Esophagus squamous epithelium (tissue), 5 donors: ENCODE measurements at regions not wholly inside any gene's neighbourhood (a gene's known extent, or its start where the extent isn't known, plus 50 kb on each side); places are given as distances from the start of the nearest gene placed in this dataset.

ENCODE experiments used
- DNase-seq: peaks from one replicate; lab custom pipeline; 2025; lab: John Stamatoyannopoulos, UW
- H3K27ac ChIP-seq, 4 donors: fragments of 200-600 bp; sonication (generic); one replicate each; pipeline ENCODE4 v1.5.1; 2016 to 2019; ENCODE audit warnings: mild to moderate bottlenecking in 1 of 4
- H3K27me3 ChIP-seq, 4 donors: fragments of 200-600 bp; sonication (generic); 1 replicate in 3 of 4; 2 replicates in 1 of 4; pipeline versions ENCODE4 v1.5.1 to v1.6.0; 2017 to 2021; ENCODE audit warnings: antibody characterized with exemption in 1 of 4
- H3K36me3 ChIP-seq, 3 donors: fragments of 200-600 bp; sonication (generic); one replicate each; pipeline ENCODE4 v1.5.1; 2016 to 2019
- H3K4me1 ChIP-seq, 3 donors: fragments of 200-600 bp; sonication (generic); one replicate each; pipeline ENCODE4 v1.5.1; 2017 to 2019
- H3K4me3 ChIP-seq, 4 donors: fragments of 200-600 bp; sonication (generic); 1 replicate in 3 of 4; 2 replicates in 1 of 4; pipeline ENCODE4 v1.5.1; 2016 to 2019; ENCODE audit warnings: mild to moderate bottlenecking in 2 of 4, moderate library complexity in 1 of 4
- H3K9me3 ChIP-seq, 3 donors: fragments of 200-600 bp; sonication (generic); one replicate each; pipeline ENCODE4 v1.5.1; 2016 to 2019
- CTCF ChIP-seq, 6 experiments: fragments of 450-650 bp in 4 of 6; fragments of 200-600 bp in 2 of 6; sonication (generic) in 2 of 6; IDR thresholded peaks; one replicate each; pipeline ENCODE4 v1.5.1; 2016 to 2019; ENCODE audit warnings: antibody characterized with exemption in 6 of 6, mild to moderate bottlenecking in 4 of 6, moderate library complexity in 4 of 6
- POLR2A ChIP-seq, 4 donors: fragments of 450-650 bp; IDR thresholded peaks; one replicate each; pipeline ENCODE4 v1.6.1; 2017; ENCODE audit warnings: antibody characterized with exemption in 4 of 4, mild to moderate bottlenecking in 4 of 4, moderate library complexity in 3 of 4
- WGBS, 2 donors: methylation state at CpG; one replicate each; pipeline ENCODE4 v1.1.5; 2018; 5-methylcytosine and 5-hydroxymethylcytosine counted together
- intact Hi-C: fragments of 100-400 bp; cut with DNase I; formaldehyde crosslinking; loops from one replicate; pipeline ENCODE4 v1.15.0; 2022
- donor health status: DM: yes; HTN: yes; CAD: no.

DNA sequence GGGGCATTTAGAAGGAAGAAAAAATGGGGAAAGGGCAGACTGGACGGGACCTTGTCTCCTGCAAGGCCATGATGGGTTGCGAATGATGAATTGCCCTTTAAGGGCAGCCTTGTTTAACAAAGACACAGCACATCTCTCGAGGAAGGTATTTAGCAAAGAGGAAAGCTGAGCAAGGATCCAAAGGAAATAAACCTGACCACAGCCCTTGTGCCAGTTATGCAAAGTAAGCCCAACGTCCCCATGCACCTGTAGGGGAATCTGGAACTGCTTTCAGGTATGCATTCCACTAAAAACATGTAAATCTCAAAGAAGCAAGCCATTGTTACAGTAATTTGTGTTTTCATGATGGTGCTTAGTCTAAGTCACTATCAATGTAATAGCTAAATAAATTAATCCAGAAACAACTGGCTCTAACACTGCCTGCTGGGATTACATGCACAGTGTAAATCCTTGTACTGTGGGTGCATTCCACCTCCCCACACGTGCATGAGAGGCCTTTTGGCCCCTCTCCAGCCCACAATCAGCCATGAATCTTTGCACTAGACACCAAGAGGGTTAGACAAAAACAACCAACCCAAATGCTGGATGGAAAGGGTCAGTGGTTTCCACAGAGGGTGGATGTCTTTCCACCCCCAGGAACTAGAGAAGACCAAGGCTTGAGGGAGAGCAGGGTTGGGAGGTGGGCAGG, 228.8 kb upstream of the KAZN start:
- TF ChIP-seq POLR2A (IDR thresholded peaks at IDR 0.05) (no peak), CTCF (IDR thresholded peaks at IDR 0.05) (no peak)
- Histone ChIP-seq H3K4me1 (peaks cover 4 to 26% (median 6%) of the 10 kb centered on the region in 3 donors), H3K27ac (no peak overlapping the region), H3K4me3 (no peak overlapping the region), H3K27me3 (peaks cover 0 to 49% (median 0%) of the 10 kb centered on the region in 4 donors), H3K9me3 (no peaks in the 10 kb centered on the region), H3K36me3 (no peaks in the 10 kb centered on the region)
- DNase-seq: no peak
- intact Hi-C loops: no loop called here
- 35 to 44% methylated on average over 5 of the region's 5 CpGs for WGBS, 2 donors

DNA sequence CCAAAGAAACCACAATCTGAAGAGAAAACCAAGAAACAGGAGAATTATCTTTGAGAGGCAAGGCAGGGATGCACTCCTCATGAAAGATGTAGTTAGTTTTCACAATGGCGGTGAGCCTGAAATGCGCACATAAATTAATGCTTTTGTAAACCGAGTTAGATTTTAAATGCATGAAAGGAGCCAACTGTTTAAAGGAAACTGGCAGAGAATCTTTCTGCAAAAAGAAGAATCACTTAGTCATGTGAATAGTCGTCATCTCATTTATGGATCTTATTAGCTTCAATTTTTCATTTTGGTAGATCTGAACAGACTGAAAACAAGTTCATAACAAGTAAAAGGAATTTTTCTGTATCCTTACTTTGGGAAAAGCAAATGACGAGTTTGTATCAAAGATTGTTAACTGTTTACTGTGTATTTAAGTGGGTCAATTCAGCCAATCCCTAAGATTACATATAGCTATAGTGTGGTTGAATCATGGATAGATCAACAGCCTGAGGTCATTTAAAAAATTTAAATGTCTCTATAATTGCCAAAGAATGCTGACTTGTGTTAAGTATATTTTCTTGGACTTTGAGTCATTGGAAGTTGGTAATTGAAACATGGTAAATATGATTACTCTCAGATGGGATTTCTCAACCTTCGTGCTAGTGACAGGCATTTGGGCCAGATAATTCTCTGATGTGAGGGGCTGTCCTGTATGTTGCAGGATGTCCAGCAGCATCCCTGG, 226.6 kb upstream of the KAZN start:
- no peak for DNase-seq
- no peaks in the 10 kb centered on the region for H3K36me3 ChIP-seq
- no peaks in the 10 kb centered on the region for H3K9me3 ChIP-seq
- TF ChIP-seq CTCF (IDR thresholded peaks at IDR 0.05) (no peak), POLR2A (IDR thresholded peaks at IDR 0.05) (no peak)
- peaks cover 0 to 45% (median 0%) of the 10 kb centered on the region in 4 donors for H3K27me3 ChIP-seq
- WGBS, 2 donors: 27 to 35% methylated on average over 6 of the region's 6 CpGs
- H3K4me3 ChIP-seq: no peak overlapping the region
- intact Hi-C loops: no loop called here
- H3K4me1 ChIP-seq: peaks cover 0 to 14% (median 0%) of the 10 kb centered on the region in 3 donors
- H3K27ac ChIP-seq: no peak overlapping the region

DNA sequence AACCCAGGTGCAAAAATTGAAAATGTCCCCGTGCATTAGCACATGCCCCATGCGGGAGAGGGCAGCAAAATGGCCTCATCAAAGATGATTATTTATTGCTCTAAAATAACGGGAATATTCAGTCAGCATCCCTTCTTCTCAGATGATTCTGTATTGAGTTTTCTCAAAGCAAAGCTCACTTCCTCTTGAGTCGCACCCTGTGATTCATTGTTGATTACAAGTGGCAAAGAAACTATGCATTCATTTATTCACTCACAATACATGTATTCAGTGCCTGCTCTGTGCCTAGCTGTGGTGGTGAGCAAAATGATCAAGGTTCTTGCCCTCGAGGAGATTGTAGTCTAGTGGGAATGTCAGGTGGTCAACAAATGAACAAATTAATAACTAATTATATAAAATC, 226.0 kb upstream of the KAZN start:
- Histone ChIP-seq H3K4me3 (no peak overlapping the region), H3K36me3 (no peaks in the 10 kb centered on the region), H3K27me3 (peaks cover 0 to 39% (median 0%) of the 10 kb centered on the region in 4 donors), H3K4me1 (peaks cover 0 to 10% (median 0%) of the 10 kb centered on the region in 3 donors), H3K27ac (no peak overlapping the region), H3K9me3 (no peaks in the 10 kb centered on the region)
- WGBS, 2 donors: 57 to 58% methylated on average over 5 of the region's 5 CpGs
- intact Hi-C loops: no loop called here
- DNase-seq: no peak
- TF ChIP-seq POLR2A (IDR thresholded peaks at IDR 0.05) (no peak), CTCF (IDR thresholded peaks at IDR 0.05) (no peak)

GRCh38 chr1:14373081-14373758, 225.3 kb upstream of the KAZN start:
- Histone ChIP-seq H3K27ac (no peak overlapping the region), H3K4me1 (peaks cover 0 to 10% (median 0%) of the 10 kb centered on the region in 3 donors), H3K27me3 (peaks cover 0 to 32% (median 0%) of the 10 kb centered on the region in 4 donors), H3K9me3 (no peaks in the 10 kb centered on the region), H3K4me3 (no peak overlapping the region), H3K36me3 (no peaks in the 10 kb centered on the region)
- no peak for DNase-seq
- intact Hi-C loops: no loop called here
- TF ChIP-seq CTCF (IDR thresholded peaks at IDR 0.05) (no peak), POLR2A (IDR thresholded peaks at IDR 0.05) (no peak)
- WGBS, 2 donors: 72 to 80% methylated on average over 2 of the region's 2 CpGs

DNA sequence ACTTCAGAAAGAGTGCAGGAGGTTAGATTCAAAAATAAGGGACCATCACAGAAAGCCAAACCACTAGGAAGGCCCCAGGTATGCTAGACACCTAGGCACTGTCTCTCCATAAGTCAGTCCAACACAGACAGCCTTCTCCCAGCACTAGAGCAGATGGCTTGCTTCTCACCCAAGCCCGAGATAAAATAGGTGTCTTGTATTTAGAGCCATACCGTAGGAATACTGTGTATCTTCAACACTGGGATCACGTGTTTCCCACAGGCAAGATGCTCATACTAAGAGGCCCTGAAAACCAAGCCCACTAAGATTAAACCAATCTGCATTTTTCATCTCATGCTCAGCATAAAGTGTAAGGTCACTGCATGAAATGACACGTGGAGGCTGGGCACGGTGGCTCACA, 223.3 kb upstream of the KAZN start:
- DNase-seq: no peak
- intact Hi-C loops: no loop called here
- 88 to 93% methylated on average over 5 of the region's 5 CpGs for WGBS, 2 donors
- Histone ChIP-seq H3K27me3 (peaks cover 0 to 12% (median 0%) of the 10 kb centered on the region in 4 donors), H3K4me3 (no peak overlapping the region), H3K9me3 (no peaks in the 10 kb centered on the region), H3K27ac (no peak overlapping the region), H3K36me3 (no peaks in the 10 kb centered on the region), H3K4me1 (peaks cover 0 to 10% (median 0%) of the 10 kb centered on the region in 3 donors)
- no peak for TF ChIP-seq CTCF (IDR thresholded peaks at IDR 0.05)
- no peak for TF ChIP-seq POLR2A (IDR thresholded peaks at IDR 0.05)
